ENCODE measurements at regions not wholly inside any gene's neighbourhood (a gene's known extent, or its start where the extent isn't known, plus 50 kb on each side); places are given as distances from the start of the nearest gene placed in this dataset.

DNA sequence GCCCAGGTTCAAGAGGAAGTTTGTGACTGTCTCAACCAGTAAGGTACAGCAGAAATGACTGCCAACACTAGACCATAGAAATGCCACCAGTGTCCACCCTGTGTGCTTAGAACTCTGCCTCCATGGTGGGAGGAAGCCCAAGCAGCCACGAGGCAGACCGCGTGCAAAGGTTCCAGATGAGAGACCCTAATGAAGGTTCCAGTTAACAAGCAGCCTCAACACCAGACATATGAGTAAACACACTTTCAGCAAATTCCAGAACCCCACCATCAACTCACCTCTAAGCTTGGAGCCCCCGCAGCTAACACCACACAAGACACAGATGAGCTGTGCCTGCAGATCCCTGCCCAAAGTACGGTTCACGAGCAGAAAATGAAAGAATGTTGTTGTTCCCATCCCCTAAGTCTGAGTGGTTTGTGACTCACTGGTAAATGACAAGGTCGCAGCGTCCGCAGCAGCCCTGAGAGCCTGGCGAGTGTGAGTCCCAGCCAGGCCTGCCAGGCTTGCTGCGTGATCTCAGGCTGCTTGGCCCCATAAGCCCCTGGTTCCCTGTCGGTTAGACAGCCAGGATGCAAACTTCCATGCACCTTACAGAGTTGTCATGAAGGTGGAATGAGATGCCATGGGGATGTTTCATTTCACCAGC lies 193.7 kb downstream of the C16orf95 start:
- TF ChIP-seq POLR2A (IDR thresholded peaks at IDR 0.05; ENCODE audit: low read length) (no peak), GATA1 (IDR thresholded peaks at IDR 0.05; ENCODE audit: low read depth, low read length) (no peak)

All from erythroblast (primary cell).